ENCODE measurements at regions not wholly inside any gene's neighbourhood (a gene's known extent, or its start where the extent isn't known, plus 50 kb on each side); places are given as distances from the start of the nearest gene placed in this dataset.
"Not testable (repeated sequence)": the region's sequence is repeated elsewhere in the genome, so short reads cannot be mapped to it uniquely, and the experiment has no call there.

DNA sequence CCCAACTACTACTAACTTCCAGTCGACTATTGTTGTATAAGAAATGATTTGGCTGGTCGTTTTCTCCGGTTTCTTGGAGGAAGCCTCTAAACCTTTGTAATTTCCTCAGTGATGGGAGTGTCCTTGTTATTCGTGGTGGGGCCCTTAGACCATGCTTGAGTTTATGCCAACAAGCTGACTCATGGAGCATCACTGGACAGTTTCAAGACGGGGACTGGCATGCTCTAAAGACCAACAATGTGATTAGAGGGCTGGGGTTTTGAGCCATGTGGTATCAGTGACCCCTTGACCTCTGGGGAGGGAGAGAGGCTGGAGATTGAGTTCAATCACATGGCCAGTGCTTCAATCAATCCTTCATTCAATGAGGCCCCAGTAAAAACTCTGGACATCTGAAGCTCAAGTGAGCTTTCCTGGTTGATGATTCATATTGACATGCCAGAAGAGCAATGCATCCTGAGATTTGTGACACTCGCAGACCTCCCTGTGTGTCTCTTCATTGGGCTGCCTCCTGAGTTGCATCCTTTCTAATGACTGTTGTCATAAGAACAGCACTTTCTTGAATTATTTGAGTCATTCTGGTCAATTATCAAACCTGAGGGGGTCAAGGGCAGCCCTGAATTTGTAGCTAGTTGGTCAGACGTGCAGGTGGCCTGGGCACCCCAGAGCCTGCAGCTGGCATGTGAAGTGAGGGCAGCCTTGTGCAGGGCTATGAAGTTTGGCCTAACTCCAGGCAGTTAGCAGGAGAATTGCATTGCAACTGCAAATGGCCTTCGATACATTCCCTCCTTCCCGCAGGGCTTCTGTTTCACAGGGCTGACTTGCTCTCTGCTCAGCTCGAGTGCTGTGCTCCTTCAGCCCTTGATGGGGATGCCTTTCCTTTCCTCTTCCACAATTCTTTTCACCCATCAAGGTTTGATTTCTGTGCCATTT is 246.5 kb downstream of the FGF9 start:
- no peak for DNase-seq

GRCh38 chr13:21920802-21921201 is 249.9 kb downstream of the FGF9 start:
- DNase-seq, result not testable (repeated sequence)

GRCh38 chr13:21924958-21925357 is 254.1 kb downstream of the FGF9 start:
- DNase-seq, result no peak

GRCh38 chr13:21925720-21926119 is 254.8 kb downstream of the FGF9 start:
- DNase-seq, result no peak

GRCh38 chr13:21929400-21929799 is 258.5 kb downstream of the FGF9 start:
- DNase-seq, result no peak

DNA sequence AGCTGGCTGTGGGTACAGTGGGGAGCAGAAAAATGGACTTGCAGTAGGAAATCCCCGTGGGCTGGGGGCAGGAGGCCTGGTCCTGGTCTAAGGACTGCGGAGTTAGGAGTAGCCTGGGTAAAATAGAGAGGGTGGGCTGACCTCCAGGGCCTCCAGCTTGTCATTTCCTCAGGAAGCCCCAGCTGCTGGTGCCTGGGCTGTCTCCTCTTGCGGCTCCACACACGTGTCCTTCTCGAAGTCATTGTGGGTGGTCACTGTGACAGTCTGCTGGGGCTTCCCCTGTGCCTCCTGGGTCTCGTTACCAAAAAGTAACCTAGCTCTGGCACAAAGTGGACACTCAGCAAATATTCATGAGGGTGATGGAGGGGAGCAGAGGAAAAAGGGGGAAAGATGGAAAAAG is 259.7 kb downstream of the FGF9 start:
- DNase-seq, result no peak

DNA sequence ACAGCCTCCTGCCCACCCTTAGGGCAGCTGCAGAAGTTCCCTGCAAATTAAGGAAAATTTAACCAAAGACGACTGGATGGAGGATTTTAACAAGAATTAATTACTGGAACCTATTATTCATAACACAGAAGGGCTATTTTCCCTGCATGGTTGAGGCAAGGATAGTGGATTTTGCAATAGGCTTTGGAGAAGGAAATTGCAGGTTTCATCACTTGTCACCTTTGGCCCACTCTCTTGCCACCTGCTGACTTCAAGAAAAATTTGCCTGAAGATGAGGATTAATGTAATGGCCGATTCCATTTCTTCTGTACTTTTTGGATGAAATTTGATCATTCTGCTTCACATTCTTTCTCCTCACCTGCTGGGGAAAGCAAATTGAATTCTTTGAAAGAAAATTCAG is 261.7 kb downstream of the FGF9 start:
- DNase-seq, result no peak

- DNase-seq, result no peak
Observed at GRCh38 chr13:21932996-21933395, 262.1 kb downstream of the FGF9 start.

GRCh38 chr13:21934284-21934683 is 263.4 kb downstream of the FGF9 start:
- no peak for DNase-seq

GRCh38 chr13:21936674-21937073 is 265.8 kb downstream of the FGF9 start:
- DNase-seq, result no peak

- DNase-seq, result no peak
Observed at GRCh38 chr13:21938168-21938567, 267.3 kb downstream of the FGF9 start.

DNA sequence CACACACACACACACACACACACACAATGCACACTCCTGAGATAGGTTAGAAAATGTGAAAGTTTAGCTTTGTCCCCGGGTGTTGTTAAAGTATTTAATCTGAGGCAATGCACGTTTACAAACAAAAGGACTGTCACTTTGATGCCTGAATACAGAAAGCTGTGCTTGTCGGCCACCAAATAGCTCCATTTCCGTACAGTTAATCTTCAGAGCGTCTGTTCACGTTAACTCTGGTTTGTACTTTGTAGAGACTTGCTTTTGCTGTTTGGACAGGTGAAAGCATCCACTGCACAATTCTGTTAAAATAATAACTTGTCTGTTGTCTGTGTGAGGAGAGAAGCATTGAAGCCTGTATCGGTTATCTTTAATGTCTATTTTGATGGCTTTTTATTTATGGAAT is 267.8 kb downstream of the FGF9 start:
- no peak for DNase-seq

DNA sequence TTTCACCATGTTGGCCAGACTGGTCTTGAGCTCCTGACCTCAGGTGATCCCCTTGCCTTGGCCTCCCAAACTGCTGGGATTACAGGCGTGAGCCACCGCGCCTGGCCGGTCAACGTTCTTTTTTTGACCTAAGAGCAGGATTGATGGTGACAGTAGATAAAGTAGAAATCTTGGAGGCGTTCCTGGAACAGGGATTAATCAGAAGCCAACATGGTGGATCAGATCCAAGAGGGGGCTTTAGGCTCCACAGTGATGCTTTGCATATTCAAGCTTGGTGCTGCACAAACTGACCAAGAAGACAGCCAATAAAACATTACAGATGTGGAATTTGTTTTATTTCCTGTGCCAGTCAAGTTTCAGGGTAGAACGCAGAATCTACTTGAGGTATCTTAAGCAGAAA is 271.2 kb downstream of the FGF9 start:
- DNase-seq, result no peak

- DNase-seq, result no peak
Observed at GRCh38 chr13:21944610-21945009, 273.7 kb downstream of the FGF9 start.

GRCh38 chr13:21945195-21945594 is 274.3 kb downstream of the FGF9 start:
- DNase-seq, result no peak

GRCh38 chr13:21946964-21947363 is 276.1 kb downstream of the FGF9 start:
- DNase-seq, result no peak

DNA sequence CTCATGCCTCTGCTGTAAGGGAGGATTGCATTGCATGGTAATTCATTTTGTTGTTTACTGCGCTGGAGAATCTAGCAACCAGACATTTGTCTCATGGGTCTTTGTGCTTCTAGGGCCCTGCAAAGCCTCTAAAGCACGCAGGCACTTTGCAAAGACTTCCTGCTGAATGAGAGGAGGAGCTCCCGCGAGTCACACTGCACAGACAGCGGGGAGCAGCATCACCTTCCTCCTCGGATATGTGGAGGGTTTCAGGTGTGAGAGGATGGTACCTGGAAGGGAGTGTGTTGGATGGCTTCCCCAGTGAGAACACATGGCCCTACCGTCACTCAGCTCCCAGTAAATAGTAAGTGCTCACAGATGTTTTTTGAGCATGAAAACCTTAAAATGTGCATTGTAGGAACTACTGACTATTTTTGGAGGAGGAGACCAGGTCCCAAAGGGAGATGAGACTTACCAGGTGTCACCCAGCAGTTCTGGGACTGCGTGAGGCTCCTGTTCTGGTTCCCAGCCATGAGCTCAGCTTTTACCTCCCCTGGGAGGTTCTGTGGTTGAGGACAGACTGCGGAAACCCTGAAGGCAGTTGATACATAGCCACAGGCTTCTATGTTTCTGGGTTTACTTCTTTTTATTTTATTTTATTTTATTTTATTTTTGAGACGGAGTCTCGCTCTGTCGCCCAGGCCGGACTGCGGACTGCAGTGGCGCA is 278.0 kb downstream of the FGF9 start:
- no peak for DNase-seq

DNA sequence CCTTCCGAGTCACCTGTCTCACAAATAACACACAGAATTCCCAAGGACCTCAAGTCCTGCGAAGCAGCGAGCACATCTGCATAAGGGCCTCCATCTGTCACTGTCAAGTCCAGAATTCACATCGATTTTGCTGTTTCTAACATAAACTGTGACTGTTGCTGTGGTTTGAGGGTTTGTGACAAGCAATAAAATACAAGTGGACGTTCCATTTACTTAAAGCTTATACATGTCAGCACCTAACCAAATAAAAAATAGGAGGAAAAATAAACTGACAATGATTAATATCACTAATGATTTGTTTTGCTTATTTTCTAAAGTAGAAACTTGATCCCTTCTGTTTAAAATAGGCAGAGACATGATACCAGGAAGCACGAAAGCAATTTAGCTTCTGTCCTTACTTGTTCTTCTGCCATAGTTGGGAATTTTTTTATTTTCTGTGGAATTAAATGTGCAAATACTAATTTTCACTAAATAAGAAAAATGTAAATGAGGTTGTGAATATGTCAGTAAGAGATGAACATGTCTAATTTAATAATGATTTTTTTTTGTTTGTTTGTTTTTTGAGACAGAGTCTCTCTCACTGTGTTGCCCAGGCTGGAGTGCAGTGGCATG is 279.1 kb downstream of the FGF9 start:
- no peak for DNase-seq

DNA sequence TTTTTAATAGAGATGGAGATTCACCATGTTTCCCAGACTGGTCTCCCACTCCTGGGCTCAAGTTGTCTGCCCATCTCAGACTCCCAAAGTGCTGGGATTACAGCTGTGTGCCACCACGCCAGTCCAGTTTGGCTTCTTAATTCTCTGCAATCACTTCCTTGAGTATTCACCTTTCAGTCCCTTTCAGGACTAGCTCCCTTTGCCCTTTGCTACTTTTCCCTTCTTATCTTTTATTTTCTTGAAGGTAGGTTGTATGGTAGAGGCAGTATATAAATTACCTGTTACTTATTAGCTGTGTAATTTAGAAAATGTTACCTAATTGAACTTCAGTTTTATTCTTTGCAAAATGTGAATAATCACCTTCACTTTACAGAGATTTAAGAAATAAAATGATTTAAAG is 285.8 kb downstream of the FGF9 start:
- DNase-seq, result no peak

GRCh38 chr13:21957833-21958232 is 287.0 kb downstream of the FGF9 start:
- no peak for DNase-seq

DNA sequence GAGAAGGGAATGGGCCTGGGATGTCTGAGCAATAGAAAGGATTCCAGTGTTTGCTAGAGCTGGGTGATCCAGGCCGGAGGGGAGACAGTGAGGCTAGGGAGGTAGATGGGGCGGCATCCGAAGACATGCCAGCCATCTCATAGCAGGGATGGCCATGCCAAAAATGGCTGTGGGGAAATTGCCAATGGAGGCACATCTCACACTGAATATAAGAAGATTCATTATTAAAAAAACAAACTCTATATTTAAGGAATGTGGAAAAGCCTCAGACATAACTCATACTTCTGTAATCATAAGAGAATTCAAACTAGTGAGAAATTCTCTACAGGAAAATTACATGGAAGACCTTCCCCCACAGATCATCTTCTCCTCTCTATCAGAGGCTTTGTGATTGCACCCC is 289.2 kb downstream of the FGF9 start:
- DNase-seq, result no peak

DNA sequence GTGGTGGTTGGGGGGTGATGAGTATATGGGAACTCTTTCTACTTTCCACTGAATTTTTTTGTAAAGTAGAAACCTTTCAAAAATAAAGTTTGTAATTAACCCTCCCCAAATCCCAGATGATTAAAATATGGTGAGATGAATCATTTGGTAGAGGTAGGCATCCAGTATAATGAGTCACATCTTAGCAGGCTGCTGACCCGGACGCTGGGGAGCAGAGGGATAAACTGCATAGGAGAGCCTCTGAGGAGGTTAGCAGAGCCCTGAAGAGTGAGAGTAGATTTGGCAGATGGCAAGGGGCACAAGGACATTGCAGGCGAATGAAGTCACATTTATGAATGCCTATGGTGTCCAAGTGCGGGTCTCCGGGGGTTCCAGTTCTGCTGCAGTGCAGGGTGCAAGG is 293.8 kb downstream of the FGF9 start:
- no peak for DNase-seq

DNA sequence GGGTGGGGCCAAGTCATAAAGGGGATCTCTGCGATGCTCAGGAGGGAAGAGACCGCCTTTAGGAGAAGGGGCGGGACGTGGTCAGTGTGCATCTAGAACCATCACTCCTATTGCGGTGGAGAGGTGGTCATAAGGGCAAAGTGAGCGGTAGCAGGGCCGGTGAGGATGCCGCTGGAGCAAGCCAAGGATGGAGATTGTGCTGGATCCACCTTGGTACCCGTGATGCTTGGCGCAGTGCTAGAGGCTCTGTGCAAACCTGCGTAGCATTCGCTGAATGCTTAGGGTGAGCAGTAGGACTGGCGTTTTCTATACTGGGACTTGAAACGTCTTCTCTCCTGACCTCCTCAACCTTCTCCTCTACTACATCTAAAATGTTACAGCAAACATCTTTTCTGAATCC is 294.2 kb downstream of the FGF9 start:
- no peak for DNase-seq

DNA sequence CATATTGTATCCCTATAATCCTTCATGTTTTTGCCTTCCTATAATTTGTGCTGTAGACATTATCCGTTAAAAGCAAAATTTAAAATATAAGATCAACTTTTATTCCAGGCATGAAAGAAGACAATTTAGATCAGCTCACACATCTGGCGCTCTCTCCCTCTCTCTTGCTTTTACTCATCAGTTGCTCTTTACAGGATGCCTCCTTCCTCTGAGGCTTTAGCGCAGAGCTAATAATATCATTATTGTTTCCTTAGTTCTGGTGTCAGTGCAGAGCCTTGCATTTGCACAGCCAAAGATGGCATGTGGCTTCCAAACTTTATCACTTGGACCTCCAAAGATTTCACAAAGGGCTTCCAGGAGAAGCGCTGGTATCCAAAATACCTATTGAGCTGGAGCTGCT is 295.1 kb downstream of the FGF9 start:
- no peak for DNase-seq
